OCI-LY3 (cell line): ENCODE measurements at regions not wholly inside any gene's neighbourhood (a gene's known extent, or its start where the extent isn't known, plus 50 kb on each side); places are given as distances from the start of the nearest gene placed in this dataset.

Experiments
- H2AFZ ChIP-seq: fragments of 200-600, 300-600 bp; shearing (Covaris generic); 2 replicates; pipeline ENCODE4 v1.6.0; 2014; ENCODE audit warnings: antibody characterized with exemption, low read depth, low read length
- H3K27ac ChIP-seq: fragments of 200-600, 300-600 bp; sonication (generic); 2 replicates; pipeline ENCODE4 v1.5.1; 2014; ENCODE audit warnings: mild to moderate bottlenecking, low read length, moderate library complexity, mixed read lengths
- H3K27me3 ChIP-seq: fragments of 200-600, 300-600 bp; sonication (generic); 2 replicates; pipeline ENCODE4 v1.6.1; 2014; ENCODE audit warnings: low read depth, low read length, mixed read lengths
- H3K36me3 ChIP-seq: fragments of 200-600, 300-600 bp; sonication (generic); replicated peaks from 2 replicates; pipeline ENCODE3; 2014; ENCODE audit warnings: low read depth, low read length, mixed read lengths
- H3K4me1 ChIP-seq: fragments of 300-600, 200-600 bp; sonication (generic); 2 replicates; pipeline ENCODE4 v1.6.1; 2014; ENCODE audit warnings: low read length, mixed read lengths
- H3K4me2 ChIP-seq: fragments of 200-600, 300-600 bp; sonication (generic); 2 replicates; pipeline ENCODE4 v1.6.1; 2014; ENCODE audit warnings: low read length, mixed read lengths
- H3K4me3 ChIP-seq: fragments of 300-600, 200-600 bp; sonication (generic); 2 replicates; pipeline ENCODE4 v1.5.1; 2014; ENCODE audit warnings: antibody characterized with exemption, mild to moderate bottlenecking, low read length, moderate library complexity
- H3K79me2 ChIP-seq: fragments of 300-600, 200-600 bp; shearing (Covaris generic); 2 replicates; pipeline ENCODE4 v1.6.1; 2014; ENCODE audit warnings: mild to moderate bottlenecking, low read length, mixed read lengths
- H3K9ac ChIP-seq: fragments of 300-600, 200-600 bp; shearing (Covaris generic); 2 replicates; pipeline ENCODE4 v1.6.0; 2014; ENCODE audit warnings: mild to moderate bottlenecking, low read length, moderate library complexity
- H3K9me3 ChIP-seq: fragments of 200-600, 300-600 bp; shearing (Covaris generic); 2 replicates; pipeline ENCODE4 v1.6.1; 2014; ENCODE audit warnings: low read length, mixed read lengths; ENCODE audit not compliant: insufficient read depth
- H4K20me1 ChIP-seq: fragments of 200-600, 300-600 bp; sonication (generic); 2 replicates; pipeline ENCODE4 v1.6.1; 2016; ENCODE audit warnings: low read length, mixed read lengths; ENCODE audit not compliant: insufficient read depth
- CTCF ChIP-seq: fragments of 200-600, 300-600 bp; sonication (generic); IDR thresholded peaks from 2 replicates; pipeline ENCODE4 v1.5.1; 2014; ENCODE audit warnings: antibody characterized with exemption, low read length, low read depth
- EZH2phosphoT487 ChIP-seq: fragments of 200-600 bp; shearing (Covaris generic); IDR thresholded peaks from 2 replicates; pipeline ENCODE4 v1.6.1; 2018; ENCODE audit warnings: antibody characterized with exemption, mixed run types, low read depth

GRCh38 chr16:52953215-52953614 lies 99.5 kb downstream of the CHD9NB start:
- no peak overlapping the region for H3K4me2 ChIP-seq
- no peak overlapping the region for H2AFZ ChIP-seq
- H4K20me1 ChIP-seq, result no peaks in the 10 kb centered on the region
- no peaks in the 10 kb centered on the region for H3K79me2 ChIP-seq
- no peak overlapping the region for H3K9ac ChIP-seq
- no peak overlapping the region for H3K4me3 ChIP-seq
- H3K27me3 ChIP-seq, result no peaks in the 10 kb centered on the region; the same call in 1 of the 2 replicates
- H3K9me3 ChIP-seq, result no peaks in the 10 kb centered on the region
- H3K27ac ChIP-seq, result no peak overlapping the region
- no peaks in the 10 kb centered on the region for H3K36me3 ChIP-seq
- TF ChIP-seq CTCF, result no peak
- no peaks in the 10 kb centered on the region for H3K4me1 ChIP-seq

GRCh38 chr16:52948946-52949345 lies 103.8 kb downstream of the CHD9NB start:
- Histone ChIP-seq H3K9me3 (no peaks in the 10 kb centered on the region), H3K4me2 (no peak overlapping the region), H3K9ac (no peak overlapping the region), H3K79me2 (no peaks in the 10 kb centered on the region), H2AFZ (no peak overlapping the region), H3K4me3 (no peak overlapping the region), H3K4me1 (no peaks in the 10 kb centered on the region), H3K27me3 (no peaks in the 10 kb centered on the region; the same call in 1 of the 2 replicates), H3K27ac (no peak overlapping the region), H4K20me1 (no peaks in the 10 kb centered on the region), H3K36me3 (no peaks in the 10 kb centered on the region)
- TF ChIP-seq CTCF (no peak), EZH2phosphoT487 (no peak)

- Histone ChIP-seq H3K36me3 (no peaks in the 10 kb centered on the region), H3K79me2 (no peaks in the 10 kb centered on the region), H4K20me1 (no peaks in the 10 kb centered on the region), H3K27me3 (no peaks in the 10 kb centered on the region; the same call in 1 of the 2 replicates), H3K4me1 (no peaks in the 10 kb centered on the region), H3K9ac (no peak overlapping the region), H3K9me3 (no peaks in the 10 kb centered on the region), H2AFZ (no peak overlapping the region), H3K4me3 (no peak overlapping the region), H3K27ac (no peak overlapping the region), H3K4me2 (no peak overlapping the region)
- TF ChIP-seq EZH2phosphoT487 (no peak), CTCF (no peak)
These were observed 120.4 kb downstream of the CHD9NB start for GRCh38 chr16:52932321-52932720.

GRCh38 chr16:52929478-52930400 lies 123.0 kb downstream of the CHD9NB start:
- Histone ChIP-seq H3K4me2 (no peak overlapping the region), H3K4me3 (no peak overlapping the region), H2AFZ (no peak overlapping the region), H3K27ac (no peak overlapping the region), H3K36me3 (no peaks in the 10 kb centered on the region), H3K79me2 (no peaks in the 10 kb centered on the region), H3K4me1 (peaks cover 6% of the 10 kb centered on the region), H4K20me1 (no peaks in the 10 kb centered on the region), H3K9ac (no peak overlapping the region), H3K9me3 (no peaks in the 10 kb centered on the region), H3K27me3 (no peaks in the 10 kb centered on the region; the same call in 1 of the 2 replicates)
- TF ChIP-seq CTCF, result no peak
- no peak for TF ChIP-seq EZH2phosphoT487
